HEK293 (cell line): ENCODE measurements at regions not wholly inside any gene's neighbourhood (a gene's known extent, or its start where the extent isn't known, plus 50 kb on each side); places are given as distances from the start of the nearest gene placed in this dataset.

Source experiments
- CTCF ChIA-PET: fragments of 350-600 bp; formaldehyde crosslinking; extraction: SDS; loops from one replicate; lab custom pipeline; 2021; ENCODE audit warnings: antibody characterized with exemption; lab: Yijun Ruan, JAX
- POLR2A ChIA-PET: fragments of 300-600 bp; formaldehyde crosslinking; extraction: SDS; loops from one replicate; lab custom pipeline; 2020; ENCODE audit warnings: antibody characterized with exemption, inconsistent platforms; lab: Yijun Ruan, JAX
- H3K27ac ChIP-seq: fragments of 200-500 bp; sonication (Bioruptor generic); 2 replicates; pipeline ENCODE4 v1.5.1; 2014; ENCODE audit warnings: low read depth, low read length, control low read depth, inconsistent platforms; ENCODE audit errors: extremely low read depth
- H3K36me3 ChIP-seq, 2 experiments: fragments of 200-500 bp in 1 of 2; sonication (Bioruptor generic) in 1 of 2; 1 replicate in 1 of 2; 2 replicates in 1 of 2; pipeline ENCODE4 v1.5.1; 2014 to 2017; ENCODE audit warnings: inconsistent platforms in 2 of 2, low read length in 2 of 2; ENCODE audit not compliant: control insufficient read depth in 2 of 2, insufficient read depth in 1 of 2
- H3K4me1 ChIP-seq: fragments of 200-500 bp; sonication (Bioruptor generic); 2 replicates; pipeline ENCODE4 v1.5.1; 2014; ENCODE audit warnings: mild to moderate bottlenecking, low read length, inconsistent platforms; ENCODE audit not compliant: control insufficient read depth, insufficient read depth
- H3K4me3 ChIP-seq: 2 replicates; pipeline ENCODE4 v1.5.1; 2011; ENCODE audit warnings: low read depth, mild to moderate bottlenecking, control low read depth, low read length, moderate library complexity
- H3K9me3 ChIP-seq: fragments of 200-500 bp; sonication (Bioruptor generic); 2 replicates; pipeline ENCODE4 v1.5.1; 2014; ENCODE audit warnings: low read depth, low read length, inconsistent platforms; ENCODE audit not compliant: control insufficient read depth, insufficient read depth
- HIC1 ChIP-seq: fragments of 450-650 bp; formaldehyde crosslinking; IDR thresholded peaks from 2 replicates; pipeline ENCODE4 v1.5.1; 2016; ENCODE audit warnings: missing biosample characterization, missing genetic modification characterization
- MZF1 ChIP-seq: fragments of 450-650 bp; formaldehyde crosslinking; IDR thresholded peaks from 2 replicates; pipeline ENCODE4 v1.5.1; 2017; ENCODE audit warnings: missing biosample characterization, missing genetic modification characterization, borderline replicate concordance
- SALL2 ChIP-seq: fragments of 450-650 bp; formaldehyde crosslinking; IDR thresholded peaks from 2 replicates; pipeline ENCODE4 v1.5.0; 2017; ENCODE audit warnings: missing biosample characterization, mild to moderate bottlenecking, missing genetic modification characterization, borderline replicate concordance
- SP7 ChIP-seq: fragments of 450-650 bp; formaldehyde crosslinking; IDR thresholded peaks from 2 replicates; pipeline ENCODE4 v1.5.1; 2016; ENCODE audit warnings: missing biosample characterization, missing genetic modification characterization
- ZBTB11 ChIP-seq: fragments of 450-650 bp; formaldehyde crosslinking; conservative IDR thresholded peaks from 2 replicates; pipeline ENCODE4 v1.5.1; 2016; ENCODE audit warnings: low read depth, missing biosample characterization, missing genetic modification characterization
- ZNF221 ChIP-seq: fragments of 450-650 bp; formaldehyde crosslinking; IDR thresholded peaks from 2 replicates; pipeline ENCODE4 v1.5.1; 2017; ENCODE audit warnings: missing biosample characterization, missing genetic modification characterization, borderline replicate concordance
- ZNF433 ChIP-seq: fragments of 450-650 bp; formaldehyde crosslinking; IDR thresholded peaks from 2 replicates; pipeline ENCODE4 v1.5.1; 2016; ENCODE audit warnings: missing biosample characterization, missing genetic modification characterization, low read depth
- ZNF473 ChIP-seq: fragments of 450-650 bp; formaldehyde crosslinking; IDR thresholded peaks from 2 replicates; pipeline ENCODE4 v1.5.1; 2017; ENCODE audit warnings: missing biosample characterization, missing genetic modification characterization
- ZNF600 ChIP-seq: fragments of 450-650 bp; formaldehyde crosslinking; IDR thresholded peaks from 2 replicates; pipeline ENCODE4 v1.5.1; 2016; ENCODE audit warnings: missing biosample characterization, missing genetic modification characterization
- ZNF624 ChIP-seq: fragments of 450-650 bp; formaldehyde crosslinking; IDR thresholded peaks from 2 replicates; pipeline ENCODE4 v1.5.1; 2017; ENCODE audit warnings: missing biosample characterization, missing genetic modification characterization
- ZNF664 ChIP-seq: fragments of 450-650 bp; formaldehyde crosslinking; IDR thresholded peaks from 2 replicates; pipeline ENCODE4 v1.5.1; 2016; ENCODE audit warnings: missing biosample characterization, missing genetic modification characterization
- ZNF837 ChIP-seq: fragments of 450-650 bp; formaldehyde crosslinking; IDR thresholded peaks from 2 replicates; pipeline ENCODE4 v1.5.1; 2016; ENCODE audit warnings: missing biosample characterization, missing genetic modification characterization
- TF ChIP-seq, protein P1 (sequence below): fragments of 450-650 bp; formaldehyde crosslinking; IDR thresholded peaks from 2 replicates; pipeline ENCODE4 v1.5.1; 2017; ENCODE audit warnings: missing biosample characterization, missing genetic modification characterization

- CTCF ChIA-PET = interaction anchor here (0.6 to 1.5 kb wide), 3 partner anchors 12 to 358 kb away, joined by 3 to 5 read pairs (median 4); no protein-coding TSS in a partner anchor
- H3K4me1 ChIP-seq = no peaks in the 10 kb centered on the region
- POLR2A ChIA-PET = no interaction called here
- TF ChIP-seq ZBTB11 (tag by site-specific recombination) (no peak), SALL2 (no peak), ZNF600 (tag by site-specific recombination) (no peak), ZNF837 (tag by site-specific recombination) (no peak), ZNF433 (tag by site-specific recombination) (no peak), HIC1 (tag by site-specific recombination) (no peak), ZNF624 (tag by site-specific recombination) (no peak), ZNF664 (tag by site-specific recombination) (no peak), SP7 (no peak), ZNF473 (tag by site-specific recombination) (no peak)
- no peak overlapping the region for H3K27ac ChIP-seq
- H3K9me3 ChIP-seq = no peaks in the 10 kb centered on the region
- no peak overlapping the region for H3K4me3 ChIP-seq
- no peaks in the 10 kb centered on the region for H3K36me3 ChIP-seq
Observed at GRCh38 chr13:24007979-24008620, 110.8 kb upstream of the C1QTNF9B start.

DNA sequence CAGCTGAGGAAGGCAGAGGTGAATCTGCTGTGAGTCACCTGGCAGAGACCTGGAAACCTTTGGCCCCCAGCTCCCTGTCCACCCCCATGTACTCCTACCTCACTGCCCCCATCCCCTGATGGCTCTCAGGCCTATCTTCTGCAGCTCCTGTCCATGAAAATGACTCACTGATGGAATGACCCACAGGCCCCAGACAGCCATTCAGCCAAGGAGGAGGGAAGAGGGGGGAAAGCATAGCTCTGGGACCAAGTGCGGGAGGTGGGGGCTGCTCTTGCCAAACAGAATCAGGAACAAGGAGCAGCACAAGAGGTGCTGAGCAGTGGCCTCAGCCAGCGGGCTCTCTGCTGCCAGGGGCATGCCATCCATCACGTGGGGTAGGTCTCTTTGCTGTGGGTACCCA, 111.4 kb upstream of the C1QTNF9B start:
- TF ChIP-seq, protein P1, sequence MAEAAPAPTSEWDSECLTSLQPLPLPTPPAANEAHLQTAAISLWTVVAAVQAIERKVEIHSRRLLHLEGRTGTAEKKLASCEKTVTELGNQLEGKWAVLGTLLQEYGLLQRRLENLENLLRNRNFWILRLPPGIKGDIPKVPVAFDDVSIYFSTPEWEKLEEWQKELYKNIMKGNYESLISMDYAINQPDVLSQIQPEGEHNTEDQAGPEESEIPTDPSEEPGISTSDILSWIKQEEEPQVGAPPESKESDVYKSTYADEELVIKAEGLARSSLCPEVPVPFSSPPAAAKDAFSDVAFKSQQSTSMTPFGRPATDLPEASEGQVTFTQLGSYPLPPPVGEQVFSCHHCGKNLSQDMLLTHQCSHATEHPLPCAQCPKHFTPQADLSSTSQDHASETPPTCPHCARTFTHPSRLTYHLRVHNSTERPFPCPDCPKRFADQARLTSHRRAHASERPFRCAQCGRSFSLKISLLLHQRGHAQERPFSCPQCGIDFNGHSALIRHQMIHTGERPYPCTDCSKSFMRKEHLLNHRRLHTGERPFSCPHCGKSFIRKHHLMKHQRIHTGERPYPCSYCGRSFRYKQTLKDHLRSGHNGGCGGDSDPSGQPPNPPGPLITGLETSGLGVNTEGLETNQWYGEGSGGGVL (tag by site-specific recombination) = peak; percentile 52
- no peak for TF ChIP-seq ZBTB11 (tag by site-specific recombination)
- TF ChIP-seq ZNF221 (tag by site-specific recombination) = no peak
- TF ChIP-seq MZF1 (tag by site-specific recombination) = no peak
- TF ChIP-seq, all 188 proteins: peak for 1
- Histone ChIP-seq H3K27ac (no peak overlapping the region), H3K36me3 (no peaks in the 10 kb centered on the region), H3K9me3 (no peaks in the 10 kb centered on the region), H3K4me3 (no peak overlapping the region), H3K4me1 (no peaks in the 10 kb centered on the region)
- CTCF ChIA-PET = interaction anchor here (1.0 to 1.5 kb wide), 2 partner anchors 11 to 220 kb away, joined by 3 to 5 read pairs; no protein-coding TSS in a partner anchor
- POLR2A ChIA-PET = no interaction called here
